ENCODE measurements at regions not wholly inside any gene's neighbourhood (a gene's known extent, or its start where the extent isn't known, plus 50 kb on each side); places are given as distances from the start of the nearest gene placed in this dataset.

DNA sequence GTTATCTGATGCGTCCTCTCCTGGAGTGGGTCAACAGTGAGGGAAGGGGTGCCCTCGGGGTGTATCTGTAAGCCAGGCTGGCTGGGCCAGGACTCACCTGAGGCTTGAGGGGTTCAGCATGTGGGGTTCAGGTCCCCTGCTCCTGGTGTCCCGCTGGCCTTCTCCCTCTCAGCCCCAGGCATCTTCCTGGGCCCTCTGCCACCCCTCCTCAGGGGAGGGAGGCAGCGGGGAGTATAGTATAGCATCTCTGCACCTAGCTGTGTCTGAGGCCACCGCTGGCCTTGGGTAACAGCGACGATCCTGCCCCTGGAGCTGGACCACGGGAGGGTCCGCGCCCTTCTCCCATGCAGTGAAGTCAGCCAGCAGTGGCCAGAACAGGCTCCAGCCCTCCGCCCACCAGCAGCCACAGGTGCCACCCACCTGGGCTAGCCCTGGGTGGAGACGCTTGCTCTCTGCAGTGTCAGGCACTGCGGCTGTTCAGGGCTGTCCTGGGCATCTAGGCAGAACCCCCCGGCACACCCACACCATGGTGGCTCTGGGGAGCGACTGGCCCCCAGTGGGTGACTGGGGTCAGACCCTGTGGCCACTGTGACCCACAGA, 110.7 kb upstream of the NKX1-1 start:
- in situ Hi-C loops (cut with HindIII; ENCODE audit: low sequenced_read_pairs), result no loop called here
- DNase-seq (ENCODE audit: low spot score), result no peak

DNA sequence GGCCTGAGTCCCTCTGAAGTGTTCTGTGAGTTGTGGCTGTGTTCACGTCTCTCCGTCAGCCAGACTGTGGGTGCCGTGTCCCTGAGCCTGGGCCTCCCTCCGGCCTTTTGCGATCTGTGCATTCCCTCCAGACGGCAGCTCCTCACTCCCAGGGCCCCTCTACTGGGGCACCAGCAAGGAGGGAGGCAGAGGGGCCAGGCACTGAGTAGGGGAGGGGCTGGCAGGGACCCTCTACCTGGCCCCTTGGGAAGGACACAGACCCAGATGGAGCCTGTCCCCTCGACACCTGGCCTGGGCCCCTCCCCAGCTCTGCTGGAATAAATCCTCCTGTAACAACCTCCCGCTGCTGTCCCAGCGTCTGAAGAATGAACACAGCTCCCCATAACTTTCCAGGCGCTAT, 110.0 kb upstream of the NKX1-1 start:
- in situ Hi-C loops (cut with HindIII; ENCODE audit: low sequenced_read_pairs), result no loop called here
- DNase-seq (ENCODE audit: low spot score), result no peak

DNA sequence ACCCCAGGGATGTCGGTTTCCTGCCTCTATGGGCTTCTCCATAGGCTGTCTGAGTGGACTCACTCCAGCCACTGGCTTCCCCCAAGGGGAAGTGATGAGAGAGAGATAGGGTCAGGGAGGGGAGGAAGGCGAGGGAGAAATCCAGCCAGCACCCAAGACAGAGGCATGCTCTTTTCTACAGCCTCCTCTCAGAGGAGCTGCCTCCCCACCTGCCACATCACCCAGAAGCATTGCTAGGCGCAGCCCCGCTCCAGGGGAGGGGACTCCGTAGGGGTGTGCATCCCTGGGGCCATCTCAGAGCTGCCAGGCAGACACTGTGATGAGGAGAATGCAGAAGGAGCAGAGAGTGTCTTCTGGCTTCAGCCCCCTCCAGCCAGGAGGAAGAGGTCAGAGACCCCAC, 109.5 kb upstream of the NKX1-1 start:
- DNase-seq (ENCODE audit: low spot score), result no peak
- in situ Hi-C loops (cut with HindIII; ENCODE audit: low sequenced_read_pairs), result no loop called here

DNA sequence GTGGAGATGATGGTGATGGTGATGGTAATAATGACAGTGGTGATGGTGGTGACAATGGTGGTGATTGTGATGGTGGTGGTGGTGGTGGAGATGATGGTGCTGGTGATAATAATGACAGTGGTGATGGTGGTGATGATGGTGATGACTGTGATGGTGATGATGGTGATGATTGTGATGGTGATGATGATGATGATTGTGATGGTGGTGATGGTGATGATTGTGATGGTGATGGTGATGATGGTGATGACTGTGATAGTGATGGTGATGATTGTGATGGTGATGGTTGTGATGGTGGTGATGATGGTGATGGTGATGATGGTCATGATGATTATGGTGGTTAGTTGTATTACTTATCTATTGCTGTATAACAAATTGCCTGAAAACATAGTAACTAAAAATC, 108.9 kb upstream of the NKX1-1 start:
- in situ Hi-C loops (cut with HindIII; ENCODE audit: low sequenced_read_pairs), result no loop called here
- no peak for DNase-seq (ENCODE audit: low spot score)

DNA sequence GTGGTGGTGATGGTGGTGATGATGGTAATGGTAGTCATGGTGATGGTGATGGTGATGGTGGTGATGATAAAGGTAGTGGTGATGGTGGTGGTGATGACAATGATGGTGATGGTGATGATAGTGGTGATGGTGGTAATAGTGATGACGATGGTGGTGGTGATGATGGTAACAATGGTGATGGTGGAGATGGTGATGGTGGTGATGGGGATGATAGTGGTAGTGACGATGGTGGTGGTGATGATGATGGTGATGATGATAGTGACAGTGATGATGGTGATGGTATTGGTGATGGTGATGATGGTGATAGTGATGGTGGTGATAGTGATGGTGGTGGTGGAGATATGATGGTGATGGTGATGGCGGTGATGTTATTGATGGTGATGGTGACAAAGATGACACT, 108.4 kb upstream of the NKX1-1 start:
- no peak for DNase-seq (ENCODE audit: low spot score)
- in situ Hi-C loops (cut with HindIII; ENCODE audit: low sequenced_read_pairs), result no loop called here

DNA sequence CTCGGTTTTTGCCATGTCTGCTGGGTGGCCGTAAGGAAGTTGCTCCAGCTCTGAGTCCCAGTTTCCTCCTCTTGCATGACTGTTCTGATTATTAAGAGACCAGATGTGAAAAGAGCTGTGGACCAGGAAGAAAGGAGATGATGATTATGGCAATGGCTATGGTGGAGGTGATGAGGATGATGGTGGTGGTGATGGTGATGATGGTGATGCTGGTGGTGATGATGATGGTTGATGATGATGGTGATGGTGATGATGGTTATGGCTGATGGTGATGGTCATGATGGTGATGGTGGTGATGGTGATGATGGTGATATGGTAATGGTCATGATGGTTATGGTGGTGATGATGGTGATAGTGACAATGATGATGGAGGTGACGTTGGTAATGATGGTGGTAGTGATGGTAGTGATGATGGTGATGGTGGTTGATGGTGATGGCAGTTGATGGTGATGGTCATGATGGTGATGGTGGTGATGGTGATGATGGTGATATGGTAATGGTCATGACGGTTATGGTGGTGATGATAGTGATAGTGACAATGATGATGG, 107.8 kb upstream of the NKX1-1 start:
- DNase-seq (ENCODE audit: low spot score), result no peak
- in situ Hi-C loops (cut with HindIII; ENCODE audit: low sequenced_read_pairs), result no loop called here

DNA sequence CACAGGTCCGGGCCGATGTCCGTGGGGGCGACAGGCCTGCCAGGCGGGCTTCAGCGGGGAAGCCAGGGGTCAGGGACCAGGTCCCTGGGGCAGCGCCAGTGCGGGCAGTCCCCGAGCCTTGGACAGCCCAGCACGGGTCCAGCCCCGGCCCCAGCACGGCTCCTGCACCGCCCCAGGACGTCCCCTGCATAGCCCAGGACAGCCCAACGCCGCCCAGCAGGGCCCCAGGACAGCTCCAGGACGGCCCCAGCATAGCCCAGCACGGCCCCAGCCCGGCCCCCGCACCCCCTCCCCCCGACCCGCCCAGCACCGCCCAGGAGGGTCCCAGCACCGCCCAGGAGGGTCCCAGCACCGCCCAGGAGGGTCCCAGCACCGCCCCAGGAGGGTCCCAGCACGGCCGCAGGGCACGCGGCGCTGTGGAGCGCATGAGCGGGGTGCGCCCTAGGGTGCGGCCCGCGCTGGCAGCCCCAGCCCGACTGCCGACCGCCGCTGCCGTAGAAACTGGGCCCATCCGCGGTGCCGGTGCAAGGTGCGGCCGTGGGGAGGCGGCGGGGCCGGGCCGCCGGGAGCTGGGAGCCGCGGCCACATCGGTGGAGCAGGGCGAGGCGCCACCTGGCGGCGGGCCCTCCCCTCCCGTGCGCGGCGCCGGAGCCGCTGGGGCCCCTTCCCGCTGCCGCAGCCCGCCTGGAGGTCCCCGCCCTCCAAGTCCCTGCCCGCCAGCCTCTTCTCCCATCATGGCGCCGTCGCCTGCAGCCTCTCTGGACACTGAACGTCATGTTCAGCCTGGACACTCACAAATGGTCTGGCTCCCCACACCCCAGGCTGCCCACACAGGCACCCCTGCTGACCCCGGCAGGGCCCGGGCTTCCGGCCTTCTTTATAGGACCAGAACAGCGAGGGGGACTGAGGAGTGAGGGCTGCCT, 106.8 kb upstream of the NKX1-1 start:
- peak; percentile 31 for DNase-seq (ENCODE audit: low spot score)
- in situ Hi-C loops (cut with HindIII; ENCODE audit: low sequenced_read_pairs), result no loop called here

DNA sequence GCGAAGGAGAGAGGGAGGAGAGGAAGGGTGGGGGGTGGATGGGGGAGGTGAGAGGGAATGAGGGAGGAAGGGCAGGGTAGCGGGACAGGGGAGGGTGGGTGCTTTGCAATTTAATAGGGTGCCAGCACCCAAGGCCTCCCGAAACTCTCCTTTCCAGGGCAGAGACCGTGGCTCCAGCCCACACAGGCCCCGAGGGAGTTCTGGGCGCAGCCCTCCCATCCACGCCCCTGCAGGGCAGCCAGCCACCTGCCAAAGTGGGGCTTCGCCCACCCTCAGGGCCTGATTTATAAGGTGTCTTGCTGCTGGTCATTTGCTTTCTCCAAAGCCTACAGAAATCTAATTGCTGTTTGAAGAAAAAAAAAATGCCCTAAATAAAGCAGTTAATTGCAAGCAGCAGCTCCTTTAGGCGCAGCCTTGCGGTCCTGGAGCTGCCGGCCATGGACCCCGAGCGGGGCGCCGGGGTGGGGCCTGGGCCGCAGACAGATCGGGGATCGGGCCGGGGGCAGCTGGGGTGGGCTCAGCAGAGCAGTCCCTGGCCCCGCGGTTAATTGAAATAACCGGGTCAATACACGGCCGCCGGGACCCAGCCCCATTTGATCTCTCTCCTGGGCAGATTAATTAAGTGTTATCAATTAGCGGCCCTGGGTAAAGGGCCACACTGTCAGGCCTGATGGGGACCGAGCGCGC, 106.0 kb upstream of the NKX1-1 start:
- in situ Hi-C loops (cut with HindIII; ENCODE audit: low sequenced_read_pairs), result no loop called here

DNA sequence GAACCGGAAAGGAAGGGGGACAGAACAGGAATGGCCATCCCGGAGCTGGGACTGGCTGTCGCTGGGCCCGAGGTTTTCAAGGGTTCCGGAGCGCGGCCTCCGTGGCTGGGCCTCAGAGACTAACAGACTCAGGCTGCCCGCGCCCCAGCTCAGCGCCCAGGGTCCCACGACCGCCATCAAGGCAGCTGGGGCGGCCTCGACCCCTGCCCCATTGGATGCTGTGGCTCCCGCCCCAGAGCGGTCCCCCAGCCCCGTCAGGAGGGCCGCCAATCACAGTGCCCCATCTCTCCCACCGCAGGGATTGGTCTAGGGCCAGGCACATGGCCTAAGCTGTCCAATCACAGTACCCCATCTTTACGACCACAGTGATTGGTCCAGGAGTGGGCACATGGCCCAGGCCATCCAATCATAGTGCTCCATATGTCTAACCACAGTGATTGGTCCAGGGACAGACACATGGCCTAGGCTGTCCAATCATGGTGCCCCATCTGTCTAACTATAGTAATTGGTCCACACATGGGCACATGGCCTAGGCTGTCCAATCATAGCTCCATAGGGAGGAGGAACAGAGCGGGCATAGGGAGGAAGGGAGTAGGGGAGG, 105.3 kb upstream of the NKX1-1 start:
- in situ Hi-C loops (cut with HindIII; ENCODE audit: low sequenced_read_pairs), result no loop called here
- DNase-seq (ENCODE audit: low spot score), result peak; percentile 8

More for the DNA sequence above, 106.0 kb upstream of the NKX1-1 start:
- no peak for DNase-seq (ENCODE audit: low spot score)

DNA sequence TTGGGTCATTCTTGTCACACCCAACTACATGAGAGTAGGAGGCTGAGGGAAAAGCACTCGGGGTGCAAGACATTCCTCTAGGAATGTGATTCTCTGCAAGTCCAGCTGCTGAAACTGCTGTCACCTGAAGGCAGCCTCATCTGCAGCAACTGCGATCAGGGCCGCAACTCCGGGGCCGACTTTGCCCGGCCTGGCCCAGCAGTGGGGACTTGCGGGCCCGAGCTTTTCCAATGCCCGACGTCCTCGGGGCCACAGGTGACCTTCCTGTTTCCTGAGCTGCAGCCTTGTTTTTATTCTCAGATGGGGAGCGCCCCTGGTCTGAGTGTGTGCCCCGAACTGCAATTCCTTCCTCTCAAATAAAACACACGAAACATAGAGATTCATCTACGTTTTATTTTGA, 104.7 kb upstream of the NKX1-1 start:
- in situ Hi-C loops (cut with HindIII; ENCODE audit: low sequenced_read_pairs), result no loop called here
- no peak for DNase-seq (ENCODE audit: low spot score)

DNA sequence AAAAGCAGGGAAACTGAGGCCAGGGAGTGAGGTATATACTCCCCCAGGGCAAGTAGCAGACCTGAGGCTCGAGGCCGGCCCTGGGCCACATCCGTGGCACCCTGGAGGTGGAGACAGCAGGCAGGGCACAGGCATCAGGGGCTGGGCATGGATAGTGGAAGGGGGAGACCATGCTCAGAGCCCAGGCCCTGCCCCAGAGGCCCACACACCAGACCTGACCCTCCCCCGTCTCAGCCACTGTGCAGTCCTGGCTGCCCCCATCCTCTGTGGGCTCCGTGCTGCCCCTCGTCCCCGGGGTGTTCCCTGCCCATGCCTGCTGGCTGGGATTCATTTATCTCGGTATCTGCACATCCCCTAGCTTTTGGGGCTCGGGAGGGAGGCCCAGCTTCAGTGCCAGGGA, 103.1 kb upstream of the NKX1-1 start:
- DNase-seq (ENCODE audit: low spot score), result no peak
- in situ Hi-C loops (cut with HindIII; ENCODE audit: low sequenced_read_pairs), result no loop called here

DNA sequence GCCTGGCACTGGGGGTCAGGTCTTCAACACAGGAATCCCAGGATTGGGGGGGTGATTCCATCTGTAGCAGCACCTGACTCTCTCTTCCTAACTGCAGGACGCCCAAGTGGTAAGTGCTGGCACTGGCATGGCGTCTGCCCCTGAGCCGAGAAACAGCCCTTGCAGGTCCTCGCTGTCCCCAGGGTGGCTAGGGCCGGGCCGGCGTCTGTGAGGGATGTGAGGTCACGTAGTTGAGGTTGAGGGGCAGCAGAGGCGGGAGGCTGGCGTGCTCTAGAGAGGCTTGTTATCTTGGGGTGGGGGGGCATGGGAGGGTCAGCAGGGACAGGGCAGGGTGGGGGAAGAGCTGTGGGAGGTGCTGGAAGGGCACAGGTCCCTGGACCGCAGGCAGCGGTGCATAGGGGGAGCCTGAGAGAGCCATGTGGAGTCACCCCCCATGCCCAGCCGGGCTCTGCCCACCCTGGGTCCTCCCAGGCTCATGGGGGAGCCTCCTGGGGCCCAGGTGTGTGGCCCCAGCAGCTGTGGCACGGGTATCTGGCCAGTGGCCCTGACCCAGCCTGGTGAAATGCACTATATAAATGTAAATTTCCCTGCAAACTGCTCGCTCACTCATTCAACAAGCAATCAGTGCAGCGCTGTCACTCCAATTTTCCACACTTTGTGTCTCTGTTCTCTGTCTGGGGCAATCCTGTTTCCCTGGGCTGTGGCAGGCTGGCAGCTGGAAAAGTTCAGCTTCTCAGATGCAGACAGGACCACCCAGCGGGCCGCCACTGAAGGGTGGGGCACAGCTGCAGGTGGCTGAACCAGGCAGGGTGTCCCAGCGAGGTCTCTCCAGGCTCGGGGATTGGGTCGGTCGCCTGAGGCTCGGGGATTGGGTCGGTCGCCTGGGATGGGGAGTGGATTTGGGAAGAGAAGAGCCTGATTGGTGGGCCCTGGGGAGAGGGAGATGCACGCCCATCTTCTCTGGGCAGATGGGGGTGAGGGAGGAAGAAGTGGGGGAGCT, 102.2 kb upstream of the NKX1-1 start:
- no peak for DNase-seq (ENCODE audit: low spot score)
- in situ Hi-C loops (cut with HindIII; ENCODE audit: low sequenced_read_pairs), result no loop called here

DNA sequence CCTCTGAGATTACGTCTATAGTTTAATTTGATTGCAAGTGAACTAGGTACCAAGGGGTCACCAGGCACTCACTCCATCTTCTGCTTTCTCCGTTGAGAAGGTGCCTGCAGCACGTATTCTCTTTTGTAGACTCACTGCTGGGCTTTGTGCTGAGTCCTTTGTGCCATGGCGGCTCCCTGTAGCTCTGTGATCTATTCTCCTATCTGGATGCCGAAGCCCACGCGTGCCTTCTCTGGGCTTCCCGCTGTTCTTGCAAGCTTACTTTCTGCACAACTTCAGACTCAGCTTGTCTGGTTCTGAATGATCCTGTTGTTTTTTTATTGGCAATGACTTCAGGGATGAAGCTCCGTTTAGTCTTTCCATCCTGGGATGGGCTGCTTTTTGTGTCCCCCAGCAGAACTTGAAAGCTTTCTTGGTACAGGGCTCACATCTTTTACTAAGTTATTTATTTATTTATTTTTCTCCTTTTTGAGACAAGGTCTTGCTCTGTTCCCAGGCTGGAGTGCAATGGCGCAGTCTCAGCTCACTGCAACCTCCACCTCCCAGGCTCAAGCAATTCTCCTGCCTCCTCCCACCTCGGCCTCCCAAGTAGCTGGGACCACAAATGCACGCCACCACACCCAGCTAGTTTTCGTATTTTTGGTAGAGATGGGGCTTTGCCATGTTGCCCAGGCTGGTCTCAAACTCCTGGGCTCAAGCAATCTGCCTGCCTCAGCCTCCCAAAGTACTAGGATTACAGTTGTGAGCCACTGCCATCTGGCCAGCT, 100.9 kb upstream of the NKX1-1 start:
- in situ Hi-C loops (cut with HindIII; ENCODE audit: low sequenced_read_pairs), result no loop called here
- DNase-seq (ENCODE audit: low spot score), result no peak

DNA sequence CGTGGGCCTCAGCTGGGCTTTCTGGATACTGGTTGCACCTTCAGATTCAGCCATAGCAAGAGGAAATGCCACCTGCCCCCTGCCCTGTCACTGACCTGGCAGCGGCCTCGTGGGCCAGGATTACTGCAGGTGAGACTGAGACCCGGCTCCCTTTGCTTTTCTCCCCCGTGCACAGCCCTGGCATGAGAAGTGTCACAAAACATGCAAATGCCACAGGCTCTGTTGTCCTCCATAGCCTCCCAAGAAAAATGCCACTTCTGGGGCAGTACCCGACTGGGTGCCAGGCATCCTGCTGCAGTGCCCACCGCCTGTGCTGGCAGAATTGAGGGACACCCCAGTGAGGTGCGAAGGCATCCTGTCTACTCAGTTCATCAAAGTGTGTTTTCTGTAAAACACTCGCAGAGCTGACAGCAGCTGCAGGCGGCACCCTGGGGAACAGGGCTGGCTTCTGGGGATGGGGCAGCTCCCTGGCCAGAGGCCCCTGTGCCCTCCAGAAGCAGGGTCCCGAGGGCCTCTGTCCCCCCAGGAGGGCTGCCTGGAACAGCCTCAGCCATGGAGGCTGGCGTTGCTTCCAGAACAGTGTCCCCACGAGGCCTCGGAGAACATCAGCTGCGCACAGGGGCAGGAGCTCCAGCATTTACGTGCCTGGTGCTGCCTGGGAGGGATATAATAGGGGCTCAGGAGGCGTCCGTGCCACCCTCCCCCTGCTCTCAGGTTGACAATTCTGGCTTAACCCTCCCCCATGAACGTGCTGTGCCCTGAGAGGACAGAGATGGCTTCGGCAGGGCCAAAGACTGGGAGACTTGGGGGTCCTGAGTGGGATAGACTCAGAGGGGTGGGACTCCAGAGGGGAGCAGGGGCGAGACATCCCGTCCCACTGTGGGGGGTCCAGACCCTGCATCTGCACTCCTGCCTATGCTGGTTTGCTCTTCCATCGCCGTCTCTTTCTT, 99.5 kb upstream of the NKX1-1 start:
- in situ Hi-C loops (cut with HindIII; ENCODE audit: low sequenced_read_pairs), result no loop called here
- no peak for DNase-seq (ENCODE audit: low spot score)

DNA sequence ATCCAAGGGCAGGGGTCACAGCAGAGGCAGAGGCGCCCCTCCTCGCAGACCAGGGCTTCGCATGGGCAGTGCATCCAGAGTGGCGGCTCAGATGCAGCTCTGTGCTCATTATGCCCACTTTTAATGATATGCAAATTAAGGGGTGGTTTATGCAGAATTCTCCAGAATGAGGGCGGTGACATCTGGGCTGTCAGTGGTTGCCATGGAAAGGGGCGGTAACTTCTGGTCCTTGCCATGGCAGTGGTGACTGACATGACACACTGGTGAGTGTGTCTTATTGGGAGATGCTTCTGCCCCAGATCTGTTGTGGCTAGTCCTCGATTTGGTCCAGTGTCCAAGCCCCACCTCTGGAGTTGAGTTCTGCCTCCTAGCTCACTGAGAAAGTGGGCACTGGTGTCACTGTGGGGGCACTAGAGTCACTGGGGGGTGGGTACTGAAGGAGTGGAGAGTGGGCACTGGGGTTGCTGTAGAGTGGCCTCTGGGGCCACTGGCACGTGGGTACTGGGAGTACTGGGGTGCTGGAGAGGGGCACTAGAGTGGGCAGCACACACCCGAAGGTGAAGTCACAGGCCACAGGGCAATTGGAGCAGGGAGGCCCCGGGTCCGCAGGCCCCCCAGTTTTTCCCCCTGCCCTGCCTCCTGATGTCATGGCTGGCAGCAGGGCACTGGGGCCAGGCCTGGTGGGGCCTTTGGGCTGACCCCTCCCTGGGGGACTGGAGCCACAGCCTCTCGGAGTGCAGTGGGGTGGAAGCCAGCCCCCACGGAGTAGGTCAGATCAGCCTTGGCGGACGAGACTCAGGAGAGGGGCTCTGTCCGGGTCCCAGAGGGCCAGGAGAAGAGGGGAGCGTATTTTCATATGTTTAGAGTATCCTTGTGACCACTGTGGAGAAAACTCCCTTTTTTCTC, 98.6 kb upstream of the NKX1-1 start:
- in situ Hi-C loops (cut with HindIII; ENCODE audit: low sequenced_read_pairs), result no loop called here
- DNase-seq (ENCODE audit: low spot score), result no peak
